H1 (cell line): ENCODE measurements at regions not wholly inside any gene's neighbourhood (a gene's known extent, or its start where the extent isn't known, plus 50 kb on each side); places are given as distances from the start of the nearest gene placed in this dataset.

Experiments used
- GABPA ChIP-seq: IDR thresholded peaks from 2 replicates; pipeline ENCODE4 v1.6.1; 2011; ENCODE audit warnings: mild to moderate bottlenecking, low read length, moderate library complexity, borderline replicate concordance; ENCODE audit not compliant: insufficient read depth
- PHF8 ChIP-seq: fragments of 200-600 bp; sonication (generic); conservative IDR thresholded peaks from 2 replicates; pipeline ENCODE4 v1.7.1; 2012; ENCODE audit warnings: low read depth, mild to moderate bottlenecking, inconsistent platforms, low read length, moderate library complexity
- POLR2A ChIP-seq, 2 experiments: IDR thresholded peaks; 1 replicate in 1 of 2; 2 replicates in 1 of 2; pipeline ENCODE4 v1.6.1; 2011; ENCODE audit warnings: low read depth in 2 of 2, low read length in 2 of 2, mild to moderate bottlenecking in 2 of 2; ENCODE audit errors: control extremely low read depth in 1 of 2
- YY1 ChIP-seq: IDR thresholded peaks from 2 replicates; pipeline ENCODE4 v1.6.1; 2011; ENCODE audit warnings: low read depth, mild to moderate bottlenecking, low read length
- TF ChIP-seq, protein P1 (sequence below): IDR thresholded peaks from 2 replicates; pipeline ENCODE4 v1.6.1; 2012; ENCODE audit warnings: inconsistent platforms

DNA sequence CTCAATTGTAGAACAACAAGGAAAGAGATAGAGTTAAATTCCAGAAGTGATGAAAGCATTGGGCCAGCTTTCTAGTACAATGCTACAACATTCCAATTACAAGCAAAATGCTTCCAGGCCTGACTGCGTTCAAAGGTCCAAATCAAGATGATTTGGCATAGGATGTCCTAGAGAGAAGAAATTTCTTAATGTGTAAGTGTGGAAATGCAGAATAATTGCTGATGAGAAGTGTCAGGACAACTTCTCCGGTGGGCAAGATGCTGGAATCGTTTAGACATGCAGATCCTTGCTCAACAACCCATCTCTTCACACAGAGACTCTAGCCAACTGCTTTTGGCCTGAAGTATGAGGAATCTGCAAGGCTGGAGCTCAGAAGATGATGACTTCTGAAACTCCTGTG, 71.1 kb upstream of the PDZRN3 start (continued):
- TF ChIP-seq, protein P1, sequence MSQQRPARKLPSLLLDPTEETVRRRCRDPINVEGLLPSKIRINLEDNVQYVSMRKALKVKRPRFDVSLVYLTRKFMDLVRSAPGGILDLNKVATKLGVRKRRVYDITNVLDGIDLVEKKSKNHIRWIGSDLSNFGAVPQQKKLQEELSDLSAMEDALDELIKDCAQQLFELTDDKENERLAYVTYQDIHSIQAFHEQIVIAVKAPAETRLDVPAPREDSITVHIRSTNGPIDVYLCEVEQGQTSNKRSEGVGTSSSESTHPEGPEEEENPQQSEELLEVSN = no peak
- no peak for TF ChIP-seq POLR2A (IDR thresholded peaks at IDR 0.05; ENCODE audit: control extremely low read depth in 1 of 2, low read depth in 2 of 2, low read length in 2 of 2)
- no peak for TF ChIP-seq PHF8
- no peak for TF ChIP-seq GABPA
- TF ChIP-seq YY1 = no peak
- TF ChIP-seq, all 59 proteins: peak for 0
